ENCODE measurements at regions not wholly inside any gene's neighbourhood (a gene's known extent, or its start where the extent isn't known, plus 50 kb on each side); places are given as distances from the start of the nearest gene placed in this dataset.

DNA sequence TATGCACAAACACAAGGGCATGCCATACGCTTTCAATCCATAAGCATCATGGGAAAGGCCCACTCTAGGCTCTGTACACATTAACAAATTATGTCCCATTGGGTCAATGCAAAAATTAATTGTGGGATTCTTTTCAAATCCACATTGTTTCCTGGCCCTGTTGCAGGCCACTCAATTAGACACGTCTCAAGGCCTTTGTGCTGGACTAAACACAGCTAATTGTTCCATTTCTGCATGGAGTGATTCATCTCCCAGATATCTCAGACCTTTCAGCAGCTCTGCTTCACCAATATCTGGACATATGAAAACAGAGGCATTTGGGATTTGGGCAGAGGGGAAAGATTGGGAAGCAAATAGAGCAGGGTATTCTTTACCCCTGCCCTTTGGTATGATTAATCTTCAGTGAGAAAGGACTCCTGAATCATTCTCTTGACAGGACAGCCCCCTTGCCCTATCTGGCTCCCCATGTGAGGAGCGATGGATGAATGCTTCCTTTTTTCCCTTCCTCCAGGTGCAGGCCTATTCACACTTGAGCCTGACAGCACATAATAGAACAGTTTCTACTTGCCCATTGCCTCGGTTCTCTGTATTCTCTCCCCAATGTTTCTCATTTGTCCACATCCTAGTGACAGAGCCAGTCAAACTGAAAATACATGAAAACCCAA, 547.6 kb downstream of the HAO1 start:
- TF ChIP-seq, protein P1, sequence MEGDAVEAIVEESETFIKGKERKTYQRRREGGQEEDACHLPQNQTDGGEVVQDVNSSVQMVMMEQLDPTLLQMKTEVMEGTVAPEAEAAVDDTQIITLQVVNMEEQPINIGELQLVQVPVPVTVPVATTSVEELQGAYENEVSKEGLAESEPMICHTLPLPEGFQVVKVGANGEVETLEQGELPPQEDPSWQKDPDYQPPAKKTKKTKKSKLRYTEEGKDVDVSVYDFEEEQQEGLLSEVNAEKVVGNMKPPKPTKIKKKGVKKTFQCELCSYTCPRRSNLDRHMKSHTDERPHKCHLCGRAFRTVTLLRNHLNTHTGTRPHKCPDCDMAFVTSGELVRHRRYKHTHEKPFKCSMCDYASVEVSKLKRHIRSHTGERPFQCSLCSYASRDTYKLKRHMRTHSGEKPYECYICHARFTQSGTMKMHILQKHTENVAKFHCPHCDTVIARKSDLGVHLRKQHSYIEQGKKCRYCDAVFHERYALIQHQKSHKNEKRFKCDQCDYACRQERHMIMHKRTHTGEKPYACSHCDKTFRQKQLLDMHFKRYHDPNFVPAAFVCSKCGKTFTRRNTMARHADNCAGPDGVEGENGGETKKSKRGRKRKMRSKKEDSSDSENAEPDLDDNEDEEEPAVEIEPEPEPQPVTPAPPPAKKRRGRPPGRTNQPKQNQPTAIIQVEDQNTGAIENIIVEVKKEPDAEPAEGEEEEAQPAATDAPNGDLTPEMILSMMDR (IDR thresholded peaks at IDR 0.05; ENCODE audit: low read depth, low read length, missing control alignments) = no peak
- DNase-seq (ENCODE audit: low read depth) = no peak
- no peak overlapping the region for H3K4me3 ChIP-seq (ENCODE audit: low read depth, low read length)

DNA sequence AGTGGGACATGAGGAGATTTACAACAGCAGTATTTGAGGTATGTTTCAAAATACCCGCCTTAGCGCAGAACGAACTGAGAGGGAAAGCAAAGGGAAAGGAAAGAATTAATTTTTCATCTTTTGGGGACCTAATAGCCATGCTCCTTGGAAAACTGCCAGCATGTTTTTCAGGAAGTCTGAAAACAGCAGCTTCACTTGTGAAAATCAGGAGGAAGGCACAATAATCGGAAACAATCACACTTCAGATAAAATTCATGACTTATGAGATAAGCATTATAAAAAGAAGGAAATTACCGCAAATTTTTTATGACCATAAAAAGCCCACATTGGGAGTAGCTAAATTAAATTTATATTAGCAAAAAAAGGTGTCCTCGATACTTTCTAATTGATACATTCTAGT, 541.1 kb downstream of the HAO1 start:
- DNase-seq (ENCODE audit: low read depth) = no peak
- TF ChIP-seq, protein P1 (IDR thresholded peaks at IDR 0.05; ENCODE audit: low read depth, low read length, missing control alignments) = no peak
- no peak overlapping the region for H3K4me3 ChIP-seq (ENCODE audit: low read depth, low read length)

GRCh38 chr20:7399575-7399974, 540.7 kb downstream of the HAO1 start:
- no peak for DNase-seq (ENCODE audit: low read depth)
- H3K4me3 ChIP-seq (ENCODE audit: low read depth, low read length) = no peak overlapping the region

GRCh38 chr20:7406671-7407070, 533.6 kb downstream of the HAO1 start:
- no peak for DNase-seq (ENCODE audit: low read depth)
- TF ChIP-seq, protein P1 (IDR thresholded peaks at IDR 0.05; ENCODE audit: low read depth, low read length, missing control alignments) = no peak

More at GRCh38 chr20:7399575-7399974, 540.7 kb downstream of the HAO1 start:
- TF ChIP-seq, protein P1 (IDR thresholded peaks at IDR 0.05; ENCODE audit: low read depth, low read length, missing control alignments) = no peak

GRCh38 chr20:7410150-7410549, 530.1 kb downstream of the HAO1 start:
- DNase-seq (ENCODE audit: low read depth) = no peak
- TF ChIP-seq, protein P1 (IDR thresholded peaks at IDR 0.05; ENCODE audit: low read depth, low read length, missing control alignments) = no peak
- H3K4me3 ChIP-seq (ENCODE audit: low read depth, low read length) = no peak overlapping the region

More at GRCh38 chr20:7406671-7407070, 533.6 kb downstream of the HAO1 start:
- no peak overlapping the region for H3K4me3 ChIP-seq (ENCODE audit: low read depth, low read length)

DNA sequence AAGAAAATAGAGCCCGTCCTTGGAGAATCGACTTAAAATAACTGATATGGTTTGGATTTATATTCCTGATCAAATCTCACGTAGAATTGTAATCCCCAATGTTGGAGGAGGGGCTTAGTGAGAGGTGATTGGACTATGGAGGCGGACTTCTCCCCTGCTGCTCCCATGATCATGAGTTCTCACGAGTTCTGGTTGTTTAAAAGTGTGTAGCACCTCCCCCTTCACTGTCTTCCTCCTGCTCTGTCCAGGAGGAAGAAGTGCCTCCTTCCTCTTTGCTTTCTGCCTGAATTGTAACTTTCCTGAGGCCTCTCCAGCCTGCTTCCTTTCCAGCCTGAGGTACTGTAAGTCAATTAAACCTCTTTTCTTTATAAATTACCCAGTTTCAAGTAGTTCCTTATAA, 529.2 kb downstream of the HAO1 start:
- TF ChIP-seq, protein P1 (IDR thresholded peaks at IDR 0.05; ENCODE audit: low read depth, low read length, missing control alignments) = no peak
- DNase-seq (ENCODE audit: low read depth) = no peak
- H3K4me3 ChIP-seq (ENCODE audit: low read depth, low read length) = no peak overlapping the region

DNA sequence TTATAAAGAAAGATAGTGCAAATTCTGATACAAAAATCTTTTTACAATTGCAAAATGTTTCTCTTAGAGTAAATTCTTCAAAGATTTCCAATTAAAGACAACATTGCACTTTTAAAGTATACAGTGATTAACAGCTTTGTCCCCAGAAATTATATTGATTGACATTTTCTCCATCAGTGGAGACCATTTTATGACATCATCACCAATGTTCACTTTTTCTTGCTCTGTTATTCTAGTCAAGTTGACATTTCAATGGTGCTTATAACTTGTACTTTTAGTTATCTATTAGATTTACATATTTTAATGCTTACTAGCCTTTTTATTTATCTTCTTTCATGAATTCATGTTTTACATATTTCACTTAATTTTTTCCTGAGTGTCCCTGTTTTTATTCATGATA, 524.8 kb downstream of the HAO1 start:
- DNase-seq (ENCODE audit: low read depth) = no peak
- H3K4me3 ChIP-seq (ENCODE audit: low read depth, low read length) = no peak overlapping the region
- TF ChIP-seq, protein P1 (IDR thresholded peaks at IDR 0.05; ENCODE audit: low read depth, low read length, missing control alignments) = no peak
